Fibroblast of mammary gland (primary cell): ENCODE measurements at regions not wholly inside any gene's neighbourhood (a gene's known extent, or its start where the extent isn't known, plus 50 kb on each side); places are given as distances from the start of the nearest gene placed in this dataset.
"Not testable (repeated sequence)": the region's sequence is repeated elsewhere in the genome, so short reads cannot be mapped to it uniquely, and the experiment has no call there.

Experiments used
- DNase-seq: peaks from one replicate; pipeline ENCODE4 v3.0.0-alpha.2; 2010; ENCODE audit warnings: low read depth
- H3K4me3 ChIP-seq: 2 replicates; pipeline ENCODE4 v1.5.1; 2011; ENCODE audit warnings: low read depth, mild to moderate bottlenecking, low read length, moderate library complexity; ENCODE audit not compliant: control insufficient read depth
- TF ChIP-seq, protein P1 (sequence below): conservative IDR thresholded peaks from 2 replicates; pipeline ENCODE4 v1.5.1; 2011; ENCODE audit warnings: low read depth, low read length, inconsistent platforms; ENCODE audit not compliant: control insufficient read depth, insufficient read depth

DNA sequence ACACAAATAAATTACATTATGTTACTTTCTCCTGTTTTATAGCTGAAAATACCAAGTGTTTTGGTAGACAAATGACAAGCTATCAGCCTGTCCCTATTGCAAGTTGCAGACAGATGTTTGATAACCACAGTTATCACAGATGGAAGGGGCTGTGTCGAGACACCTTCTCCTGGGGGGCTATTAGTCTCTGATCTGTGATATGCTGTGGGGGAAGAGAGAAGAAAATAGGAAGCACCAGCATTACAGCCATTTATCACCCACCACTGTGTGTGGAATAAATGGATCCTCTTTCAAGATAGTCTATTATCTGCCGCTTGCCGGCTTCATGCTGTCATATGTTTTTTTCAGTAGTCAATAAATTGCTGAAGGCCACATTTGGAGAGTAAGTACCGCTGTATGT is 597.2 kb upstream of the ADARB2 start:
- TF ChIP-seq, protein P1, sequence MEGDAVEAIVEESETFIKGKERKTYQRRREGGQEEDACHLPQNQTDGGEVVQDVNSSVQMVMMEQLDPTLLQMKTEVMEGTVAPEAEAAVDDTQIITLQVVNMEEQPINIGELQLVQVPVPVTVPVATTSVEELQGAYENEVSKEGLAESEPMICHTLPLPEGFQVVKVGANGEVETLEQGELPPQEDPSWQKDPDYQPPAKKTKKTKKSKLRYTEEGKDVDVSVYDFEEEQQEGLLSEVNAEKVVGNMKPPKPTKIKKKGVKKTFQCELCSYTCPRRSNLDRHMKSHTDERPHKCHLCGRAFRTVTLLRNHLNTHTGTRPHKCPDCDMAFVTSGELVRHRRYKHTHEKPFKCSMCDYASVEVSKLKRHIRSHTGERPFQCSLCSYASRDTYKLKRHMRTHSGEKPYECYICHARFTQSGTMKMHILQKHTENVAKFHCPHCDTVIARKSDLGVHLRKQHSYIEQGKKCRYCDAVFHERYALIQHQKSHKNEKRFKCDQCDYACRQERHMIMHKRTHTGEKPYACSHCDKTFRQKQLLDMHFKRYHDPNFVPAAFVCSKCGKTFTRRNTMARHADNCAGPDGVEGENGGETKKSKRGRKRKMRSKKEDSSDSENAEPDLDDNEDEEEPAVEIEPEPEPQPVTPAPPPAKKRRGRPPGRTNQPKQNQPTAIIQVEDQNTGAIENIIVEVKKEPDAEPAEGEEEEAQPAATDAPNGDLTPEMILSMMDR = no peak
- no peak for DNase-seq
- no peak overlapping the region for H3K4me3 ChIP-seq

DNA sequence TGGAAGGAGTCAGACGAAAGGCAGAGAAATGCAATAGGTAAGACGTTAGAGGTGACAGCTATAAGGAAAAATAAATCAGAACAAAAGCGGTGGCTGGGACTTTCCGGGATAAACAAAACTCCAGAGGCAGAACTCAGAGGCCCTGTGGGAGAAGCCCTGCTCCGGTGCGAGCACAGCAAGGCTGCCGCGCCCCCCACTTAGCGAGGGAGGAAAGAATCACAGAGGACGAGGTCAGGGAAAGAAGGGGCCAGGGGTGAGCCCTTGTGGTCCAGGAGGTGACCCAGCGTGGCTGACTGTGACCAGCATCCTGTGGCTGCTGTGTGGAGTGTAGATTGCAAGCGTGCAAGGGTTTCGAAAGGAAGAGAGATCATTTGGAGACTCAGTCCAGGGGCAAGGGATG is 591.8 kb upstream of the ADARB2 start:
- H3K4me3 ChIP-seq = no peak overlapping the region
- TF ChIP-seq, protein P1 = no peak
- DNase-seq = no peak

DNA sequence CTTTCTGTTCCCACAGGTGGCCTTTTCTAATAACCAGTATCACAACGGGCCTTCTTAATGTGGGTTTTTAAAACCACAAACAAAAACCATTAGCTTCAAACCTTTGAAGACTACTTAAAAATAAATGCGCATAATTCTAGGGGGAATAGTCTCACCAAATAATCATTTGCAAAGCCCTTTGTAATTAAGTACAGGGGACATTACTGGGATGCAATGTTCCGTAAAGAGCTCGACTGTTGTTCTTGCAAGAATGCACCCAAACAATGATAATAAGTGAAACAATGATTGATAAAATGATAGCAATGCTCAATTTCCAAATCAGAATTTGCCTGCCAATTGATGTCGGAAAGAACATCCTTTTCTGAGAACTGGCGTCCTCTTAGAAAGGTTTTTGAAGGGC is 589.1 kb upstream of the ADARB2 start:
- DNase-seq = no peak
- TF ChIP-seq, protein P1 = no peak
- H3K4me3 ChIP-seq = no peak overlapping the region

DNA sequence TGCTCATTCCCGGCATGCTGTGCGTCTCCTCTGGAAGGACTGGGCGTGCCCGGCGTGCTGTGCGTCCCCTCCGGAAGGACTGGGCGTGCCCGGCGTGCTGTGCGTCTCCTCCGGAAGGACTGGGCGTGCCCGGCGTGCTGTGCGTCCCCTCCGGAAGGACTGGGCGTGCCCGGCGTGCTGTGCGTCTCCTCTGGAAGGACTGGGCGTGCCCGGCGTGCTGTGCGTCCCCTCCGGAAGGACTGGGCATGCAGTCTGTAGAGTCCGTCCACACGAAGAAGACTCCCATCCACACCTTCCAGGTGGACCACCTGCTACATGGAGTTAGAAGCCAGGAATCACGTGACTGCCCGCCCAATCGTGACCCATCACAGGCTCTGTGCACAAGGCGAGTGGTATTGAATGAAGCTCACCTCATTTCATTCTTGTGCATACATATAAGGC is 577.7 kb upstream of the ADARB2 start:
- H3K4me3 ChIP-seq = not testable (repeated sequence)

DNA sequence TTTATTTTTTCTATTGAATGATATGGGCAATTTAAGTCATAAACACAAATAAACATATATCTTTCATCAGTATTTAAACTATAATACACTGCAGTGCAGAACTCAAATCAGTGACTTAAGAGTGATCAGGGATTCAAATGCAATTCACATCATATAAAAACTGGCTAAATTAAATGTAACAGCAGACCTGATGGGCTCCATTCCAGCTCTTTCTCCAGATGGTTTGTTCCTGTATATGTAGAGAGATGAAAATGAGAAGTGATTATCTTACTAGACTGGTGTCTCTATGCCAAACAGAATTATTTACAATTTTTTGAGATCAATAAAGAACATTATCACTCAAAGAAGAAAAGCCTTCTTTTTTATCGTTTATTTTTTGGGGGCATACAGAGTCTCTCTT is 568.8 kb upstream of the ADARB2 start:
- no peak overlapping the region for H3K4me3 ChIP-seq
- DNase-seq = no peak
- TF ChIP-seq, protein P1 = no peak

More for the DNA sequence above, 577.7 kb upstream of the ADARB2 start:
- DNase-seq = not testable (repeated sequence)

DNA sequence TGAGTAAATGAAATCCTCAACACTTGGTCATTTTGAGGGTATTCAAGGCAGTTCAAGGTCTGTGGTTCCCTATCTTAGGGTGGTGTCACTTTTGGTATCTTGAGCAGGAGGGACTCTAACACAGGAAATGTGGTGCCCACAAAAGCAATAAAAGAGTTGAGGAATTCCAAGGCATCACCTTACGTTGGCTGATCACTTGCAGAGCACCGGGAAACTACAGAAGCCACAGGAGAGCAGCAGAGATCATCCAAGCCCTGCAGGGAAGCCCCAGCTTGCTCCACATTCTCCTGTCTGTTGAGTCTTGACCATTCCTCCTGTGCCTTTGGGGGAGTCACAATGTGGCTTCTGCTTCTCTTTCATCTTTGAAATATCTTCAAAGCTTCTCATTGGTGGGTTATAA is 565.8 kb upstream of the ADARB2 start:
- H3K4me3 ChIP-seq = no peak overlapping the region
- TF ChIP-seq, protein P1 = no peak
- no peak for DNase-seq

DNA sequence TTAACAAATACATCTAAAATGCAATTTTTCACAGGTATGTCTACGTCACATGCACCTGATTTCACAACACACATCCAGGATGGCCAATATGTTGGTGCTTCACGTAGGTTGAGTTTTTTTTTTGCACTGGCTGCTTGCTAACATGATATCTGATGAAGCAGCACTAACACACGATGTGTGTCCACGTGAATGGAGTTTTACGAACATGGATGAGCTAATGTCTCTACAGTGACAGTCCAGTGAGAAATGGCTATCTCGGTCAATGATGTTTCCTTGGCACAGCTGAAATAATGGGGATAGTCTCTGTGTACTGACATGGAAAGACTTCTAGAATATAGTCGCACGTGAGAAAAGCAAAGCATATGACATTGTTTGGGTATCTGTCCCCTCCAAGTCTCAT is 563.9 kb upstream of the ADARB2 start:
- TF ChIP-seq, protein P1 = no peak
- DNase-seq = no peak
- H3K4me3 ChIP-seq = no peak overlapping the region
